NCI-H1092 (cell line): ENCODE measurements at regions not wholly inside any gene's neighbourhood (a gene's known extent, or its start where the extent isn't known, plus 50 kb on each side); places are given as distances from the start of the nearest gene placed in this dataset.
"Not testable (repeated sequence)": the region's sequence is repeated elsewhere in the genome, so short reads cannot be mapped to it uniquely, and the experiment has no call there.

Source experiments
- DNase-seq: peaks from one replicate; lab custom pipeline; 2025; lab: John Stamatoyannopoulos, UW

DNA sequence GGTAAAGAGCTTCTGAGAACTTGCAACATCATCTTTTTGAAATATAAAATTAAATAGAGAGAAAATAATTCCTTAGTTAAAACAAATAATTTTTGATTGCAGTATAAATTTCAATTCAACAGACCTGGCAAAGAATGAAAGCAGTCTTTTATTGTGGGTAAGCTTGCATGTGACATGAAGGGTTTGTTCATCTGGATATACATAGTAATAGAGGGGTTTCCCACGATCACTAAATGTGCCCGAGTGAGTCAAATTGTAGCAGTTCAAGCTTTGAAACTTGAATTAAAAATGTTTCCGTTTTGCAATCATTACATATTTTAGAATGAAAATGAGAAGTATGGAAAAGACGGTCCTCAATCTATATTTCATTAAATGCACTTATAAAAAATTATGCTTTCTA lies 658.4 kb upstream of the MBL2 start:
- no peak for DNase-seq

GRCh38 chr10:53430127-53430891 lies 657.7 kb upstream of the MBL2 start:
- DNase-seq, result no peak

- no peak for DNase-seq
Measured at GRCh38 chr10:53422223-53422888, 649.8 kb upstream of the MBL2 start.

- DNase-seq, result no peak
Measured at GRCh38 chr10:53412651-53413050, 640.1 kb upstream of the MBL2 start.

- DNase-seq, result no peak
Measured at GRCh38 chr10:53406532-53406931, 633.9 kb upstream of the MBL2 start.

DNA sequence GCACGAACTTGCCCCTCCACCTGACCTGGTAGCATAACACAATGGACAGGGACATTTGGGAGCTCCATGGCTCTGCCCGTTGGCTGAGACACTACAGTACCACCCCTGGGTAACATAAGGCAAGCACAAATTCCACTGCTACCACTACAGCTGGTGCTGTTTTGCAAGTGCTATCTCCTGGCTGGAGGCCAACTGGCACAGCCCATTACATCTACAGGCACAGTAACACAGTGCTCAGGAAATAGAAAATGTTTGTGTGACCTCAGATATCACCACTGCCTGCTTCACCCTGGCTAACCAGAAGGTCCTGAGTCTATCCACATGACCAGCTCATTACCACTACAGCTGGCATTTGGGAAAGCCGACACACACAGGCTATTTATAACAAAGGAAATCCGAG lies 631.1 kb upstream of the MBL2 start:
- no peak for DNase-seq

- no peak for DNase-seq
Measured at GRCh38 chr10:53402594-53402993, 630.0 kb upstream of the MBL2 start.

GRCh38 chr10:53401536-53401935 lies 629.0 kb upstream of the MBL2 start:
- DNase-seq, result no peak

DNA sequence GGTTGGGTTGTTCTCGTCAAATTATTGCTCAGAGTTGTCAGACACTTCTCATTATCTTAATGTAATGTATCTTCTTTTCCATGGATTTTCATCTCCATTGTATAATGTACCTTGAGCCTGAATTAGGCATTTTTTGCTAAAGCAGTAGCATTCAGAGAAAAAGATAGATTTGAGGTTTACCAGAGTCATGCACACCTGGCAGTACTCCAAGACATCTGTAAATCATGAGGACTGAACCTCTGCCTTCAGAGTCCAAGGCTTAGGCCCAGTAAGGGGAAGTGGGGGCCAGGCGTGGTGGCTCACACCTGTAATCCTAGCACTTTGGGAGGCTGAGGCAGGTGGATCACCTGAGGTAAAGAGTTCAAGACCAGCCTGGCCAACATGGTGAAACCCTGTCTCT lies 624.3 kb upstream of the MBL2 start:
- DNase-seq, result no peak

- no peak for DNase-seq
Measured at GRCh38 chr10:53395449-53395848, 622.9 kb upstream of the MBL2 start.

GRCh38 chr10:53387562-53387961 lies 615.0 kb upstream of the MBL2 start:
- DNase-seq, result no peak

- no peak for DNase-seq
Measured at GRCh38 chr10:53382543-53382942, 610.0 kb upstream of the MBL2 start.

DNA sequence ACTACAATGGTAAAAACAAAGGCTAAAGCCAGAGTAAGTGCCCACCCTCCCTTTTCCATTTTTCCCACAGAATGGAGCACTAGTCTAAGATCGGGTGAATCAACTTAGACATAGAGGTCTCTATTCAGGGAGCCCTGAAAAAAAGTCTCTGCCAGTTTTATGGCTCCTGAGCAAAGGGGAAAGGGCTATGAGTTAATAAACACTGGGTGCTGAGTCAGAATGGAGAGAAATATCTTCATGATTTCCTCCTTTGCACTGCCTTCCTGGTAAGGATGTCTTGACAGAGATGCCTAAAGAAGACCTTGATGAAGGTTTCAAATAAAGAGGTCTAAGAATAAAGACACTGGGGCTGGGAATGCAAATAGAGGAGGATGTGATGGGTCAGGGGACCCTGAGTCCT lies 607.4 kb upstream of the MBL2 start:
- DNase-seq, result no peak

GRCh38 chr10:53370347-53370746 lies 597.8 kb upstream of the MBL2 start:
- DNase-seq, result no peak

DNA sequence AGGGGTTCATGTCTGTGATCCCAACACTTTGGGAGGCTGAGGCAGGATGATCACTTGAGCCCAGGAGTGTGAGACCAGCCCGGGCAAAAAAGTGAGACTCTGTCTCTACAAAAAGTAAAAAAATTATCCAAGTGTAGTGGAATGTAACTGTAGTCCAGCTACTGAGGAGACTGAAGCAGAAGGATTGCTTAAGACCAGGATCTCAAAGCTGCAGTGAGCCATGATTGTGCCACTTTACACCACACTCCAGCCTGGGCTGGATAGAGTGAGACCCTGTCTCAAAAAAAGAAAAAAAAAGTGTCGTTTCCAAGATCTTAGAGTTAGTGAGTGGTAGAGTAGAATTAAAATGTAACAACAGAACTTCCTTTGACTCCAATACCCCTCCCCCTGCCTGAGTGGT lies 589.4 kb upstream of the MBL2 start:
- DNase-seq, result no peak

GRCh38 chr10:53361281-53361680 lies 588.7 kb upstream of the MBL2 start:
- DNase-seq, result no peak

DNA sequence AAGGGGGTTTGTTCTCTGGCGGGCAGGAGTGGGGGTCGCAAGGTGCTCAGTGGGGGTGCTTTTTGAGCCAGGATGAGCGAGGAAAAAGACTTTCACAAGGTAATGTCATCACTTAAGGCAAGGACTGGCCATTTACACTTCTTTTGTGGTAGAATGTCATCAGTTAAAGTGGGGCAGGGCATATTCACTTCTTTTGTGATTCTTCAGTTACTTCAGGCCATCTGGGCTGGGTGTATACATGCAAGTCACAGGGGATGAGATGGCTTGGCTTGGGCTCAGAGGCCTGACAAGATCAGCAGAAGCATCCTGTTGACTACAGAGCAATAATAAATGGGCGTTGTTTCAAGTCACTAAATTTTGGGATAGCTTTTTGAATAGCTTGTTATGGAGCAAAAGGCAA lies 586.4 kb upstream of the MBL2 start:
- not testable (repeated sequence) for DNase-seq

DNA sequence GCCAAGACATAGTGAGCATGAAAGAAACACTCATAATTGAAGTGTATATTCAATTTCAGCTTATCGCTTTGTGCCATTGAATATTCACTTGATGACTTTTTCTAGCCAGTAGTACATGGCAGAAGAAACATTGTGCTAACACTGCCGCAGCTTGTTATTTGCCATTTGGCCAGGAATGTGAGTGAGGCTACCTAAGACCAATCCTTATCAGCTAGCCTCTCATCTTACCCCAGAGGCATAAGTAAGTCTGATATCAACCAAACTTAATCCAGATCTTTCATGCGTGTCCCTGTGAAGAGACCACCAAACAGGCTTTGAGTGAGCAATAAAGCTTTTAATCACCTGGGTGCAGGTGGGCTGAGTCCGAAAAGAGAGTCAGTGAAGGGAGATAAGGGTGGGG lies 586.0 kb upstream of the MBL2 start:
- DNase-seq, result no peak

GRCh38 chr10:53357587-53357986 lies 585.0 kb upstream of the MBL2 start:
- DNase-seq, result no peak

DNA sequence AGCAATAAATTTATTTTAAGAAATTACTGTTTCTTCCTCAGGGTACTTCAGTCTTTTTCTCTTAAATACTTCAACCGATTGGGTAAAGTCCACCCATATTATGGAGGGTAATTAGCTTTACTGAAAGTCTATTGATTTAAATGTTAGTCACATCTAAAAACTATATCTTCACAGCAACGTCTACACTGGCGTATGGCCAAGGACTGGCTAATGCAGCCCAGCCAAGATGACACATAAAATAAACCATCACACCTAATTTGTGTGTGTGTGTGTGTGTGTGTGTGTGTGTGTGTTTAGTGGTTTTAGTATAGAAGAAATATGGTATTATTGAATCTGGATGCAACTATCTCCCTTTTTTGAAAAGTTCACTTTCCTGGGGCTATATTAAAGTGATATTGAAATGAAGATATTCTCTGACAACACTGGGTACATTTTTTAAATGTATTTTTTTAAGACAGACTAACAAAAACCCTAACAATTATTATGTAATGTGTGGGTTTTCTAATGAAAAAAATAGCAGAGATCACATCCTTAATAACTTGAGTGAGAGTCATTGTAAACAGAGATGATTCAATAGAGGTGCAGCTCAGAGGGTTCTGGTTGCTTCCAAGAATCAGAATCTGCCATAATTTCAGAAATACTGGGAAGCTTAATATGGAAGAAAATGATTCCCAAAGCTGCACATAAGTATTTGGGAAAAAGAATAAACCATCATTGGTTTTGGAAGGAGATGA lies 584.2 kb upstream of the MBL2 start:
- no peak for DNase-seq

- not testable (repeated sequence) for DNase-seq
Measured at GRCh38 chr10:53342531-53342930, 569.9 kb upstream of the MBL2 start.

DNA sequence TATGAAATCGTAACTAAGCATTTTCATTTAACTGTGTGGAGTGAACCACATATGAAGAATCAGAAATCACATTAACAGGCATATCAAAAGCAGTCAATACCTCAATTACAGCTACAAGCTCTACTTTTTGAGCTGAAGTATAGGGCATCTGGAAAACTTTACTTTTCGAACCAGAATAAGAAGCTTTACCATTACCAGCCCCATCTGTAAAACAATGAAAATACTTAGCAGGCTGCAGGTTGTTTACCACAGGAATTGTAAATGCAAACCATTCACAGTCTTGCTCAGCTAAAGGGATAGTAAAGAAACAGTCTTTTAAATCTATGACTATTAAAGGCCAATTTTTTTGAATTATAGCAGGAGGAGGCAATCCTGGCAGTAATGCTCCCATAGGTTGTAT lies 565.6 kb upstream of the MBL2 start:
- not testable (repeated sequence) for DNase-seq

DNA sequence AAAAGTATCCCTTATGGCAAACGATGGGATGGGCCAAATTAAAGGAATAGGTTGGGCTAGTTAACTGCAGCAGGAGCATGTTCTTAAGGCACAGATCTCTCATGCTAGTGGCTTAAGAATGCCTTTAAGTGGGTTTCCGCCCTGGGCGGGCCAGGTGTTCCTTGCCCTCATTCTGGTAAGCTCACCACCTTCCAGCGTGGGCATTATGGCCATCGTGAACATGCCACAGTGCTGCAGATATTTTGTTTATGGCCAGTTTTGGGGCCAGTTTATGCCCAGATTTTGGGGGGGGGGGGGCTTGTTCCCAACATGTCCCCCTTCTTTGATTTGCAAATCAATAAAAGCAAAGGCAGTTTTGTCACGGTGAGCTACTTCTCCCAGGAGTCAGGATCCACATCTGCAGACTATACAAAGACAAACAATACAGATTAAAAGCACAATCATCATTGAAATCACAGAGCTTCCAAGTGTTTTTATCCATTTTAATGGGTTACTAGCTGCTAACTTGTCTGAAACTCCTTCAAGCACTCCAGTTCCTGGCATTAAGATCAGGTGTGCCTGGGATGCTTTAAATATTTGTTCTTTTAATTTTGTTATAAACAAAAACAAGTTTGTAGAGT lies 563.3 kb upstream of the MBL2 start:
- not testable (repeated sequence) for DNase-seq
